ENCODE measurements at regions not wholly inside any gene's neighbourhood (a gene's known extent, or its start where the extent isn't known, plus 50 kb on each side); places are given as distances from the start of the nearest gene placed in this dataset.

GRCh38 chr19:30307191-30307974 lies 64.8 kb upstream of the ZNF536 start:
- FAIRE-seq (no peak), DNase-seq (ENCODE audit: low read depth in 1 of 2, low spot score in 2 of 2) (no peak)
- Histone ChIP-seq H2BK12ac (ENCODE audit: low read depth, low read length) (no peak overlapping the region), H2BK20ac (ENCODE audit: low read length) (no peak overlapping the region), H2BK120ac (replicated peaks; ENCODE audit: low read depth, low read length) (no peak overlapping the region), H4K20me1 (replicated peaks in 1 of 2; ENCODE audit: control insufficient read depth in 1 of 2, insufficient read depth in 2 of 2, low read length in 2 of 2) (no peaks in the 10 kb centered on the region), H3K56ac (replicated peaks; ENCODE audit: insufficient read length, low read depth, low read length) (no peak overlapping the region), H3K27ac (ENCODE audit: low read depth, low read length) (no peak overlapping the region), H3K9me3 (ENCODE audit: insufficient read depth in 2 of 2, low read depth in 1 of 2, low read length in 1 of 2) (no peaks in the 10 kb centered on the region), H3K4me2 (ENCODE audit: insufficient read depth in 1 of 2, low read depth in 2 of 2, low read length in 2 of 2) (no peak overlapping the region), H3K27me3 (replicated peaks in 1 of 4; ENCODE audit: control insufficient read depth in 3 of 4, extremely low read depth in 1 of 4, insufficient read depth in 3 of 4, low read length in 3 of 4) (no peaks in the 10 kb centered on the region), H2AK5ac (ENCODE audit: low read depth, low read length) (no peak overlapping the region), H3K4ac (replicated peaks; ENCODE audit: insufficient read length, low read depth, low read length) (no peak overlapping the region), H4K8ac (ENCODE audit: extremely low read depth, insufficient read depth, low read length) (no peak overlapping the region), H2BK15ac (ENCODE audit: low read length) (no peak overlapping the region), H3K9ac (replicated peaks in 1 of 4; ENCODE audit: extremely low read depth in 1 of 4, low read depth in 3 of 4, low read length in 3 of 4) (no peak overlapping the region), H3K79me2 (ENCODE audit: control insufficient read depth in 1 of 2, insufficient read depth in 2 of 2, low read length in 2 of 2) (no peaks in the 10 kb centered on the region), H3K18ac (ENCODE audit: extremely low read depth, low read length) (no peak overlapping the region), H3K23ac (ENCODE audit: insufficient read length) (no peak overlapping the region), H3K4me3 (ENCODE audit: extremely low read depth in 1 of 4, insufficient read depth in 2 of 4, low read depth in 3 of 4, low read length in 4 of 4) (no peak overlapping the region), H2BK5ac (ENCODE audit: low read depth, low read length) (no peak overlapping the region), H3K23me2 (ENCODE audit: low read depth, low read length) (no peaks in the 10 kb centered on the region), H3K4me1 (replicated peaks in 1 of 4; ENCODE audit: control insufficient read depth in 3 of 4, insufficient read depth in 4 of 4, low read length in 3 of 4) (no peaks in the 10 kb centered on the region), H4K91ac (replicated peaks; ENCODE audit: insufficient read length, low read length) (no peak overlapping the region), H3K36me3 (ENCODE audit: control insufficient read depth in 2 of 4, insufficient read depth in 4 of 4, low read length in 3 of 4) (no peaks in the 10 kb centered on the region), H3K79me1 (ENCODE audit: low read depth, low read length) (no peaks in the 10 kb centered on the region), H4K5ac (ENCODE audit: insufficient read length, low read depth, low read length) (no peak overlapping the region), H2AFZ (ENCODE audit: low read length) (no peak overlapping the region), H3K14ac (ENCODE audit: insufficient read length) (no peak overlapping the region)
- ChIA-PET POLR2A (ENCODE audit: partially characterized antibody) (interaction anchor here (0.6 kb wide), 1 partner anchor 63 kb away, joined by 3 read pairs; no protein-coding TSS in a partner anchor), CTCF (ENCODE audit: partially characterized antibody) (interaction anchor here (0.6 to 0.8 kb wide), 3 partner anchors 10 to 148 kb away, joined by 3 to 4 read pairs (median 3); no protein-coding TSS in a partner anchor)
- 91% methylated on average over 13 of the region's 13 CpGs; no CpG with 5 or more reads in 1 of the 2 experiments for WGBS, 2 experiments (ENCODE audit: extremely low coverage in 1 of 2, insufficient coverage in 1 of 2, insufficient read length in 1 of 2, insufficient replicate concordance in 2 of 2, low coverage in 1 of 2, low lambda C conversion rate in 2 of 2, missing lambda C conversion rate in 1 of 2)
- no peak for TF ChIP-seq GABPA (IDR thresholded peaks at IDR 0.05; ENCODE audit: borderline replicate concordance, insufficient read depth, low read length)

Measured in H1 (cell line).